Chondrocyte (in vitro differentiated cells): ENCODE measurements at regions not wholly inside any gene's neighbourhood (a gene's known extent, or its start where the extent isn't known, plus 50 kb on each side); places are given as distances from the start of the nearest gene placed in this dataset.

Experiments
- DNase-seq: peaks from one replicate; pipeline ENCODE4 v3.0.0; 2021; ENCODE audit warnings: mixed read lengths, low spot score
- H3K27ac Mint-ChIP-seq: one replicate; pipeline ENCODE4 v1.8.0; 2021; ENCODE audit warnings: mild to moderate bottlenecking, moderate library complexity, mixed read lengths; ENCODE audit not compliant: unreplicated experiment
- H3K27me3 Mint-ChIP-seq: 2 replicates; pipeline ENCODE4 v1.8.0; 2021; ENCODE audit warnings: low read depth, mixed read lengths
- H3K36me3 Mint-ChIP-seq: 2 replicates; pipeline ENCODE4 v1.8.0; 2021; ENCODE audit warnings: low read depth, mixed read lengths
- H3K4me1 Mint-ChIP-seq: 2 replicates; pipeline ENCODE4 v1.8.0; 2021; ENCODE audit warnings: low read depth, mild to moderate bottlenecking, mixed read lengths
- H3K4me3 Mint-ChIP-seq: one replicate; pipeline ENCODE4 v1.8.0; 2021; ENCODE audit warnings: mild to moderate bottlenecking, moderate library complexity, mixed read lengths; ENCODE audit not compliant: unreplicated experiment
- H3K9me3 Mint-ChIP-seq: 2 replicates; pipeline ENCODE4 v1.8.0; 2021; ENCODE audit warnings: low read depth, mixed read lengths
- CTCF ChIP-seq: fragments of 200-600 bp; sonication (generic); IDR thresholded peaks from 2 replicates; pipeline ENCODE4 v1.5.0; 2021; ENCODE audit warnings: antibody characterized with exemption, mild to moderate bottlenecking, moderate library complexity

- no peak for DNase-seq
- no peak overlapping the region for H3K4me3 Mint-ChIP-seq
- no peak overlapping the region for H3K27ac Mint-ChIP-seq
- H3K4me1 Mint-ChIP-seq: no peaks in the 10 kb centered on the region
- no peak for TF ChIP-seq CTCF
- no peaks in the 10 kb centered on the region for H3K9me3 Mint-ChIP-seq
- no peaks in the 10 kb centered on the region for H3K27me3 Mint-ChIP-seq
- no peaks in the 10 kb centered on the region for H3K36me3 Mint-ChIP-seq
These were observed 519.2 kb downstream of the RASEF start for GRCh38 chr9:82543726-82544125.

GRCh38 chr9:82546136-82546535, 516.8 kb downstream of the RASEF start:
- Mint-ChIP-seq H3K36me3 (no peaks in the 10 kb centered on the region), H3K4me3 (no peak overlapping the region), H3K9me3 (no peaks in the 10 kb centered on the region), H3K4me1 (no peaks in the 10 kb centered on the region), H3K27ac (no peak overlapping the region), H3K27me3 (no peaks in the 10 kb centered on the region)
- DNase-seq: no peak
- TF ChIP-seq CTCF: no peak

GRCh38 chr9:82547995-82548394, 514.9 kb downstream of the RASEF start:
- Mint-ChIP-seq H3K4me3 (no peak overlapping the region), H3K36me3 (no peaks in the 10 kb centered on the region), H3K27ac (no peak overlapping the region), H3K4me1 (no peaks in the 10 kb centered on the region), H3K9me3 (no peaks in the 10 kb centered on the region), H3K27me3 (no peaks in the 10 kb centered on the region)
- TF ChIP-seq CTCF: no peak
- no peak for DNase-seq

GRCh38 chr9:82549174-82549821, 513.6 kb downstream of the RASEF start:
- no peaks in the 10 kb centered on the region for H3K4me1 Mint-ChIP-seq
- H3K27ac Mint-ChIP-seq: no peak overlapping the region

GRCh38 chr9:82552784-82553183, 510.2 kb downstream of the RASEF start:
- H3K4me3 Mint-ChIP-seq: no peak overlapping the region
- no peak for DNase-seq
- no peak overlapping the region for H3K27ac Mint-ChIP-seq
- H3K27me3 Mint-ChIP-seq: no peaks in the 10 kb centered on the region
- H3K4me1 Mint-ChIP-seq: no peaks in the 10 kb centered on the region
- H3K36me3 Mint-ChIP-seq: no peaks in the 10 kb centered on the region
- no peak for TF ChIP-seq CTCF
- H3K9me3 Mint-ChIP-seq: no peaks in the 10 kb centered on the region

More at GRCh38 chr9:82549174-82549821, 513.6 kb downstream of the RASEF start:
- Mint-ChIP-seq H3K36me3 (no peaks in the 10 kb centered on the region), H3K4me3 (no peak overlapping the region), H3K27me3 (no peaks in the 10 kb centered on the region), H3K9me3 (no peaks in the 10 kb centered on the region)
- no peak for DNase-seq
- TF ChIP-seq CTCF: no peak
